Esophagus squamous epithelium (tissue), 4 donors: ENCODE measurements at regions not wholly inside any gene's neighbourhood (a gene's known extent, or its start where the extent isn't known, plus 50 kb on each side); places are given as distances from the start of the nearest gene placed in this dataset.

Experiments used
- POLR2A ChIP-seq, 4 donors: fragments of 450-650 bp; IDR thresholded peaks; one replicate each; pipeline ENCODE4 v1.6.1; 2017; ENCODE audit warnings: antibody characterized with exemption in 4 of 4, mild to moderate bottlenecking in 4 of 4, moderate library complexity in 3 of 4
- TF ChIP-seq, protein P1 (sequence below), 6 experiments: fragments of 450-650 bp in 4 of 6; fragments of 200-600 bp in 2 of 6; sonication (generic) in 2 of 6; IDR thresholded peaks; one replicate each; pipeline ENCODE4 v1.5.1; 2016 to 2019; ENCODE audit warnings: antibody characterized with exemption in 6 of 6, mild to moderate bottlenecking in 4 of 6, moderate library complexity in 4 of 6

DNA sequence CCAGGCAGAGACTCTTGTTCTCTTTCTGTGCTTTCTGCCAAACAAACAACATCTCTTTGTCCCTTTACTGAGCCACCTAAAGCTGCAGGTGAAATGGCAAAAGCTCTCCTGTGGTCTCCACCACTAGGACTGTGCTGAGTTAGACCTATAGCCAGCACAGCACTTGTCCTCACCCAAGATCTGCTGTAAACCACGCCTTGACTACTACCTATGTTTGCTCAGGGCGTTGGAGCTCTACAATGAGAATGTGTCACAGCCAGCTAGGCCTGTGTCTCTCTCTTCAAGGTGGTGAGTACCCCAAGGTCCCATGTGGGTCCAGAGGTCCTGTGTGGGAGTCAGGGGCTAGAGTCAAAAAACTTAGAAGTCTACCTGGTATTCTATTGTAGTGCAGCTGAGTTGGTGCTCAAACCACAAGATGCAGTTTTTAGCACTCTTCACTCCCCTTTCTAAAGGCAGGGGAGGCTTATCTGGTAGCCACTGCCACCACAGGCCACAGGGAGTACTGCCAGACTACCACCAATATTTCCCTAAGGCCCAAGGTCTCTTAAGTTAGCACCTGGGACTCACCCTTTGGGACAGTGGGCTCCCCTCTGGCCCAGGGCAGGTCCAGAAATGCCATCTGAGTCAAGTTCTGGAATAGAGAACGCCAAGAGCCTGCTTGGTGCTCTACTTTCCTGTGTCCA is 96.8 kb upstream of the RPRM start:
- TF ChIP-seq, protein P1, sequence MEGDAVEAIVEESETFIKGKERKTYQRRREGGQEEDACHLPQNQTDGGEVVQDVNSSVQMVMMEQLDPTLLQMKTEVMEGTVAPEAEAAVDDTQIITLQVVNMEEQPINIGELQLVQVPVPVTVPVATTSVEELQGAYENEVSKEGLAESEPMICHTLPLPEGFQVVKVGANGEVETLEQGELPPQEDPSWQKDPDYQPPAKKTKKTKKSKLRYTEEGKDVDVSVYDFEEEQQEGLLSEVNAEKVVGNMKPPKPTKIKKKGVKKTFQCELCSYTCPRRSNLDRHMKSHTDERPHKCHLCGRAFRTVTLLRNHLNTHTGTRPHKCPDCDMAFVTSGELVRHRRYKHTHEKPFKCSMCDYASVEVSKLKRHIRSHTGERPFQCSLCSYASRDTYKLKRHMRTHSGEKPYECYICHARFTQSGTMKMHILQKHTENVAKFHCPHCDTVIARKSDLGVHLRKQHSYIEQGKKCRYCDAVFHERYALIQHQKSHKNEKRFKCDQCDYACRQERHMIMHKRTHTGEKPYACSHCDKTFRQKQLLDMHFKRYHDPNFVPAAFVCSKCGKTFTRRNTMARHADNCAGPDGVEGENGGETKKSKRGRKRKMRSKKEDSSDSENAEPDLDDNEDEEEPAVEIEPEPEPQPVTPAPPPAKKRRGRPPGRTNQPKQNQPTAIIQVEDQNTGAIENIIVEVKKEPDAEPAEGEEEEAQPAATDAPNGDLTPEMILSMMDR (IDR thresholded peaks at IDR 0.05): peak in 1 of 6 experiments; percentile 3
- no peak for TF ChIP-seq POLR2A (IDR thresholded peaks at IDR 0.05)
